Trophoblast cell (in vitro differentiated cells and primary cell): ENCODE measurements at regions not wholly inside any gene's neighbourhood (a gene's known extent, or its start where the extent isn't known, plus 50 kb on each side); places are given as distances from the start of the nearest gene placed in this dataset.

Experiments
- DNase-seq, 2 donors: peaks; one replicate each; pipeline ENCODE4 v3.0.0-alpha.2; 2016
- H2AFZ ChIP-seq: 2 replicates; pipeline ENCODE4 v1.6.1; 2013; ENCODE audit warnings: low read length, moderate library complexity, mild to moderate bottlenecking; ENCODE audit not compliant: insufficient read depth, poor library complexity
- H2AK5ac ChIP-seq: 2 replicates; pipeline ENCODE4 v1.6.1; 2013; ENCODE audit warnings: mild to moderate bottlenecking, low read length
- H2BK120ac ChIP-seq: 2 replicates; pipeline ENCODE4 v1.6.1; 2013; ENCODE audit warnings: low read length, mild to moderate bottlenecking, moderate library complexity; ENCODE audit not compliant: insufficient read depth, poor library complexity
- H2BK12ac ChIP-seq: 2 replicates; pipeline ENCODE4 v1.6.1; 2013; ENCODE audit warnings: mild to moderate bottlenecking, low read length, moderate library complexity
- H2BK5ac ChIP-seq: 2 replicates; pipeline ENCODE4 v1.6.1; 2013; ENCODE audit warnings: low read length, low read depth, moderate library complexity, mild to moderate bottlenecking; ENCODE audit not compliant: poor library complexity
- H3K14ac ChIP-seq: 2 replicates; pipeline ENCODE4 v1.6.1; 2013; ENCODE audit warnings: mild to moderate bottlenecking, low read length
- H3K18ac ChIP-seq: 2 replicates; pipeline ENCODE4 v1.6.1; 2013; ENCODE audit warnings: mild to moderate bottlenecking, low read length
- H3K23ac ChIP-seq: 2 replicates; pipeline ENCODE4 v1.6.1; 2013; ENCODE audit warnings: low read length
- H3K27ac ChIP-seq: 2 replicates; pipeline ENCODE4 v1.5.1; 2013; ENCODE audit warnings: low read depth, mild to moderate bottlenecking, inconsistent platforms, low read length, moderate library complexity
- H3K27me3 ChIP-seq: 2 replicates; pipeline ENCODE4 v1.6.1; 2013; ENCODE audit warnings: inconsistent platforms, mild to moderate bottlenecking, low read length, moderate library complexity; ENCODE audit not compliant: insufficient read depth
- H3K36me3 ChIP-seq, 2 experiments: 1 replicate in 1 of 2; 2 replicates in 1 of 2; pipeline ENCODE4 v1.6.1; 2013; ENCODE audit warnings: low read length in 2 of 2, mild to moderate bottlenecking in 2 of 2, moderate library complexity in 1 of 2; ENCODE audit not compliant: insufficient read depth in 2 of 2, control insufficient read depth in 1 of 2
- H3K4ac ChIP-seq: 2 replicates; pipeline ENCODE4 v1.6.1; 2013; ENCODE audit warnings: low read depth, mild to moderate bottlenecking, low read length, moderate library complexity
- H3K4me1 ChIP-seq, 2 experiments: 1 replicate in 1 of 2; 2 replicates in 1 of 2; pipeline ENCODE4 v1.6.1; 2013; ENCODE audit warnings: low read length in 2 of 2, mild to moderate bottlenecking in 2 of 2, moderate library complexity in 1 of 2; ENCODE audit not compliant: insufficient read depth in 2 of 2, control insufficient read depth in 1 of 2
- H3K4me2 ChIP-seq: 2 replicates; pipeline ENCODE4 v1.6.1; 2013; ENCODE audit warnings: inconsistent platforms, mild to moderate bottlenecking, low read length, moderate library complexity
- H3K4me3 ChIP-seq: 2 replicates; pipeline ENCODE4 v1.5.1; 2013; ENCODE audit warnings: mild to moderate bottlenecking, low read depth, low read length, inconsistent platforms
- H3K79me1 ChIP-seq: one replicate; pipeline ENCODE4 v1.6.1; 2013; ENCODE audit warnings: low read length
- H3K79me2 ChIP-seq: 2 replicates; pipeline ENCODE4 v1.6.1; 2013; ENCODE audit warnings: low read length, mild to moderate bottlenecking; ENCODE audit not compliant: control insufficient read depth, insufficient read depth, poor library complexity
- H3K9ac ChIP-seq: 2 replicates; pipeline ENCODE4 v1.6.1; 2013; ENCODE audit warnings: mild to moderate bottlenecking, low read length
- H3K9me3 ChIP-seq: 2 replicates; pipeline ENCODE4 v1.6.1; 2013; ENCODE audit warnings: low read depth, mild to moderate bottlenecking, control low read depth, inconsistent platforms, low read length; ENCODE audit not compliant: insufficient read depth
- H4K12ac ChIP-seq: 2 replicates; pipeline ENCODE4 v1.6.1; 2013; ENCODE audit warnings: low read depth, mild to moderate bottlenecking, low read length, moderate library complexity
- H4K8ac ChIP-seq: 2 replicates; pipeline ENCODE4 v1.6.1; 2013; ENCODE audit warnings: low read depth, mild to moderate bottlenecking, low read length, moderate library complexity
- H4K91ac ChIP-seq: one replicate; pipeline ENCODE4 v1.6.1; 2013; ENCODE audit warnings: low read depth, mild to moderate bottlenecking, low read length, moderate library complexity
- WGBS: extraction: QIAGEN DNeasy Blood & Tissue Kit; methylation state at CpG from one replicate; pipeline ENCODE4 v1.1.7; 2013; ENCODE audit warnings: missing lambda C conversion rate; ENCODE audit not compliant: insufficient read length, insufficient coverage; ENCODE audit errors: extremely low coverage; 5-methylcytosine and 5-hydroxymethylcytosine counted together

DNA sequence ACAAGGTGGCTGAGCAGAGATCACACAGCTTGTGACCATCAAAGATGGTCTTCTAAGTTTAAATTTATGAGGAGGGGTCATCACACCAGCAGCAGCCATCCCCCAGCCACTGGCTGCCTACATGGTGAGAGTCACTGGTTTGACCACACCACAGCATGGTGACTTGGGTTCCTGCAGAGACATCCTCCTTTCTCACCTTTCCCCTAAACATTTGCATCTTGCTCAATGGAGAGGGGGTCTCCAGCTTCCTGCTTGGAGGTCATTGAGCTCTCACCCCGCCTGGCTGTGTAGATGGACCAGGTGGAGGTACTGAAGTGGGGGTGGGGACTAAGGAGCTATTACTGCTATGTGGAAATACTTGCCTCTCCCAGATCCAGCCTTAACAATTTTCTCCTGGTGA, 247.6 kb upstream of the ARGLU1 start:
- Histone ChIP-seq H4K8ac (no peak overlapping the region), H3K4me3 (no peak overlapping the region), H2AFZ (no peak overlapping the region), H3K14ac (no peak overlapping the region), H2BK12ac (no peak overlapping the region), H3K9ac (no peak overlapping the region), H3K79me1 (no peaks in the 10 kb centered on the region), H3K27ac (no peak overlapping the region), H3K23ac (no peak overlapping the region), H2AK5ac (no peak overlapping the region), H3K4me2 (no peak overlapping the region), H2BK120ac (no peak overlapping the region), H3K4me1 (no peaks in the 10 kb centered on the region), H3K18ac (no peak overlapping the region), H4K91ac (no peak overlapping the region), H4K12ac (no peak overlapping the region), H3K79me2 (no peaks in the 10 kb centered on the region), H3K27me3 (no peaks in the 10 kb centered on the region), H3K4ac (no peak overlapping the region), H2BK5ac (no peak overlapping the region), H3K9me3 (no peaks in the 10 kb centered on the region), H3K36me3 (no peaks in the 10 kb centered on the region)
- no peak for DNase-seq
- WGBS, result no CpG with 5 or more reads among the region's 1 CpG

DNA sequence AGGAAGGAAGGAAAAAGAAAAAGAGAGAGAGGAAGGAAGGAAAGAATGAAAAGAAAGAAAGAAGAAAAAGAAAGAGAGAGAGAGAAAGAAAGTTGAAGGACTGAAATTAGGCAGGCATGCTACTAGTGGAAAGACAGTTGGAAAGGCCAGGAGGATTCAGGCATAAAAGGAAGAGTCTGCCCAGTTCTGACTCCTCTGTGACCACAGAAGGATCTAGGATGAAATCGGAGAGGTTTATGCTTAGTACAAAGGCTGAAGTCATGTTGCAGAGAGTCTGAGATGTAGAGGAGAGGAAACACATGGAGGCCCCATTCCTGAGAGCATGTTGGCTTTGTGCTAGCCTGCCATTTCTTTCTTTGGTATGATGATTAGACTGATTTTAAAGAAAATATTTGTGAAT, 246.5 kb upstream of the ARGLU1 start:
- no peak overlapping the region for H3K9ac ChIP-seq
- H3K79me1 ChIP-seq, result no peaks in the 10 kb centered on the region
- H3K14ac ChIP-seq, result no peak overlapping the region
- H4K12ac ChIP-seq, result no peak overlapping the region
- no peak overlapping the region for H2AK5ac ChIP-seq
- no CpG with 5 or more reads among the region's 1 CpG for WGBS
- H3K79me2 ChIP-seq, result no peaks in the 10 kb centered on the region
- H3K27me3 ChIP-seq, result no peaks in the 10 kb centered on the region
- no peaks in the 10 kb centered on the region for H3K36me3 ChIP-seq
- no peaks in the 10 kb centered on the region for H3K9me3 ChIP-seq
- H2AFZ ChIP-seq, result no peak overlapping the region
- no peak overlapping the region for H3K27ac ChIP-seq
- no peaks in the 10 kb centered on the region for H3K4me1 ChIP-seq
- H2BK5ac ChIP-seq, result no peak overlapping the region
- no peak overlapping the region for H4K91ac ChIP-seq
- H3K23ac ChIP-seq, result no peak overlapping the region
- no peak overlapping the region for H2BK12ac ChIP-seq
- no peak overlapping the region for H2BK120ac ChIP-seq
- no peak for DNase-seq
- no peak overlapping the region for H3K4me2 ChIP-seq
- no peak overlapping the region for H4K8ac ChIP-seq
- H3K18ac ChIP-seq, result no peak overlapping the region
- no peak overlapping the region for H3K4ac ChIP-seq
- no peak overlapping the region for H3K4me3 ChIP-seq

DNA sequence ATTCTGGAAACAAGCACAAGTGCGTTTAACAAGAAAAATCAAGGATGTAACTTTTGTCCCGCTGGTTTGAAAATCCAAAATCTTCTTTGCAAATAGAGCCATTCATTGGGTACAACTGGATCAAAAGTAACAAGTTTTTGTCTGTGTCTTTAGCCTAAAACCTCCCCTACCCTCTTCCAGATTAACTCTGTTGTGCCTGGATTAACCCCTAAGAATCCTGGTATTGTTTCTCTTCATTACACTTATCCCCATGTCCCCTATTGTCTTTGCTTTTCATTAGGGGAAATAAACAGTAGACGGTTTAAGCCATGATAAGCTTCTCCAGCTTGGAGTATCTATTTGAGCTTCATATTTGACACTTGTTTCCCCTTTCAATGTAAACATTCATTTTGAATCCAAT, 242.1 kb upstream of the ARGLU1 start:
- no peak overlapping the region for H3K4me3 ChIP-seq
- H3K9ac ChIP-seq, result no peak overlapping the region
- H3K23ac ChIP-seq, result no peak overlapping the region
- H3K4ac ChIP-seq, result no peak overlapping the region
- H2AFZ ChIP-seq, result no peak overlapping the region
- no peaks in the 10 kb centered on the region for H3K9me3 ChIP-seq
- H4K91ac ChIP-seq, result no peak overlapping the region
- H2AK5ac ChIP-seq, result no peak overlapping the region
- no peaks in the 10 kb centered on the region for H3K36me3 ChIP-seq
- no peak overlapping the region for H2BK12ac ChIP-seq
- no peak overlapping the region for H3K27ac ChIP-seq
- H4K8ac ChIP-seq, result no peak overlapping the region
- DNase-seq, result no peak
- H3K79me2 ChIP-seq, result no peaks in the 10 kb centered on the region
- H3K4me2 ChIP-seq, result no peak overlapping the region
- H3K14ac ChIP-seq, result no peak overlapping the region
- H3K27me3 ChIP-seq, result no peaks in the 10 kb centered on the region
- no peaks in the 10 kb centered on the region for H3K4me1 ChIP-seq
- H2BK120ac ChIP-seq, result no peak overlapping the region
- H3K18ac ChIP-seq, result no peak overlapping the region
- H4K12ac ChIP-seq, result no peak overlapping the region
- H2BK5ac ChIP-seq, result no peak overlapping the region
- no peaks in the 10 kb centered on the region for H3K79me1 ChIP-seq
- WGBS, result no CpG with 5 or more reads among the region's 3 CpGs

DNA sequence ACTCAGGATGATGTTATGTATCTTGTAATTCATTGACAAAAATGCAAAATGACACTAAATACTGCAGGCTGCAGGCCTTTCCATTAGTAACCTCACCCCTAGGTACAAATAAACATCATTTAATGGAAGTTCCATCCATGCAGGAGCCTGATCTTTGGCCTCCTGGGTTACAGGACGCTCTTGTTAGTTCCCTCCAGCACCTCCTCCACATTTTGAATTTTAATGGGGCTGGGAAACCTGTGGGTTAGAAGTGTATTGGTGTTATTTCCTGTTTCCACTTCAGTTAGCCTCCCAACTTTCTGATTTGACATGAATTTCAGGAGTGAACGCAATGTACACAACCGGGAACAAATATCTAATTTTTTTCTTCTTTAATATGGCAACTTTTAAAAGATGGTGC, 237.1 kb upstream of the ARGLU1 start:
- Histone ChIP-seq H3K23ac (no peak overlapping the region), H3K27me3 (no peaks in the 10 kb centered on the region), H3K9ac (no peak overlapping the region), H4K12ac (no peak overlapping the region), H3K18ac (no peak overlapping the region), H4K91ac (no peak overlapping the region), H3K4me1 (peaks cover 0 to 2% of the 10 kb centered on the region in 2 experiments), H4K8ac (no peak overlapping the region), H3K4me3 (no peak overlapping the region), H2BK120ac (no peak overlapping the region), H3K79me2 (no peaks in the 10 kb centered on the region), H3K36me3 (no peaks in the 10 kb centered on the region), H3K79me1 (no peaks in the 10 kb centered on the region), H3K4ac (no peak overlapping the region), H3K9me3 (no peaks in the 10 kb centered on the region), H2AFZ (no peak overlapping the region), H2BK5ac (no peak overlapping the region), H2BK12ac (no peak overlapping the region), H3K4me2 (no peak overlapping the region), H2AK5ac (no peak overlapping the region), H3K14ac (no peak overlapping the region), H3K27ac (no peak overlapping the region)
- no CpG with 5 or more reads among the region's 3 CpGs for WGBS
- no peak for DNase-seq
